IMR-90 (cell line): ENCODE measurements at regions not wholly inside any gene's neighbourhood (a gene's known extent, or its start where the extent isn't known, plus 50 kb on each side); places are given as distances from the start of the nearest gene placed in this dataset.

Source experiments
- ATAC-seq: fragments of 200-7000 bp; cut with Tn5 transposase; 2 replicates; pipeline ENCODE4 v1.9.1; 2020; ENCODE audit warnings: low read depth, mild to moderate bottlenecking, moderate library complexity
- BruUV-seq: library from RNA; stranded (reverse); fragments of 400-500 nt; replicated peaks from 2 replicates; lab custom pipeline; 2021; lab: Mats Ljungman, UMichigan
- CTCF ChIA-PET: fragments of 300-600 bp; formaldehyde crosslinking; extraction: SDS; loops from one replicate; lab custom pipeline; 2021; ENCODE audit warnings: antibody characterized with exemption; lab: Yijun Ruan, JAX
- POLR2A ChIA-PET: fragments of 300-600 bp; sonication (Branson Sonifier 250); formaldehyde crosslinking; loops from one replicate; lab custom pipeline; 2022; ENCODE audit warnings: antibody characterized with exemption; ENCODE audit not compliant: unreplicated experiment; lab: Charles Lee
- DNase-seq: peaks from one replicate; pipeline ENCODE4 v3.0.0; 2013
- H2AFZ ChIP-seq: replicated peaks from 2 replicates; pipeline ENCODE3; 2013; ENCODE audit warnings: low read length, mild to moderate bottlenecking; ENCODE audit not compliant: poor library complexity
- H2AK5ac ChIP-seq: 2 replicates; pipeline ENCODE4 v1.6.1; 2013; ENCODE audit warnings: low read depth, low read length, inconsistent platforms
- H2AK9ac ChIP-seq: replicated peaks from 2 replicates; pipeline ENCODE3; 2013; ENCODE audit warnings: mild to moderate bottlenecking, low read depth, low read length, moderate library complexity; ENCODE audit not compliant: poor library complexity
- H2BK120ac ChIP-seq: 2 replicates; pipeline ENCODE4 v1.6.1; 2013; ENCODE audit warnings: low read depth, low read length, inconsistent platforms
- H2BK15ac ChIP-seq: 3 replicates; pipeline ENCODE4 v1.6.1; 2013; ENCODE audit warnings: low read depth, low read length, inconsistent platforms
- H2BK20ac ChIP-seq: 2 replicates; pipeline ENCODE4 v1.6.1; 2013; ENCODE audit warnings: low read depth, mild to moderate bottlenecking, inconsistent platforms, low read length, moderate library complexity
- H2BK5ac ChIP-seq: 2 replicates; pipeline ENCODE4 v1.6.1; 2013; ENCODE audit warnings: mild to moderate bottlenecking, low read depth, low read length, inconsistent platforms; ENCODE audit not compliant: poor library complexity, severe bottlenecking
- H3K14ac ChIP-seq: replicated peaks from 2 replicates; pipeline ENCODE4 v1.6.1; 2013; ENCODE audit warnings: low read depth, low read length, inconsistent platforms
- H3K18ac ChIP-seq: 2 replicates; pipeline ENCODE4 v1.6.1; 2013; ENCODE audit warnings: low read depth, low read length, control low read depth
- H3K23ac ChIP-seq: 2 replicates; pipeline ENCODE4 v1.6.1; 2013; ENCODE audit warnings: low read depth, low read length, inconsistent platforms
- H3K27ac ChIP-seq: 2 replicates; pipeline ENCODE4 v1.5.1; 2013; ENCODE audit warnings: mild to moderate bottlenecking, control low read depth, low read length; ENCODE audit not compliant: insufficient read depth
- H3K27me3 ChIP-seq: 2 replicates; pipeline ENCODE4 v1.6.1; 2013; ENCODE audit warnings: low read length; ENCODE audit not compliant: control insufficient read depth, insufficient read depth
- H3K36me3 ChIP-seq: 2 replicates; pipeline ENCODE4 v1.6.1; 2013; ENCODE audit warnings: low read length, mixed read lengths; ENCODE audit not compliant: control insufficient read depth, insufficient read depth
- H3K4ac ChIP-seq: 2 replicates; pipeline ENCODE4 v1.6.1; 2013; ENCODE audit warnings: low read depth, low read length, inconsistent platforms
- H3K4me1 ChIP-seq: 2 replicates; pipeline ENCODE4 v1.6.1; 2013; ENCODE audit warnings: low read length, mixed read lengths; ENCODE audit not compliant: control insufficient read depth, insufficient read depth
- H3K4me2 ChIP-seq: 2 replicates; pipeline ENCODE4 v1.6.1; 2013; ENCODE audit warnings: low read depth, mild to moderate bottlenecking, control low read depth, low read length, moderate library complexity
- H3K4me3 ChIP-seq: 2 replicates; pipeline ENCODE4 v1.5.1; 2013; ENCODE audit warnings: low read depth, mild to moderate bottlenecking, control low read depth, low read length, moderate library complexity; ENCODE audit not compliant: insufficient read depth
- H3K56ac ChIP-seq: 2 replicates; pipeline ENCODE4 v1.6.1; 2013; ENCODE audit warnings: low read length, inconsistent platforms; ENCODE audit not compliant: insufficient read depth; ENCODE audit errors: extremely low read depth
- H3K79me1 ChIP-seq, 2 experiments: 2 replicates each; pipeline ENCODE4 v1.6.1; 2013; ENCODE audit warnings: low read length in 2 of 2, inconsistent platforms in 1 of 2, low read depth in 1 of 2
- H3K9ac ChIP-seq: 2 replicates; pipeline ENCODE4 v1.6.1; 2013; ENCODE audit warnings: low read depth, low read length, control low read depth
- H3K9me1 ChIP-seq: 2 replicates; pipeline ENCODE4 v1.6.1; 2013; ENCODE audit warnings: low read length, inconsistent platforms; ENCODE audit not compliant: insufficient read depth
- H3K9me3 ChIP-seq: 2 replicates; pipeline ENCODE4 v1.6.1; 2013; ENCODE audit warnings: low read length; ENCODE audit not compliant: control insufficient read depth, insufficient read depth
- H4K20me1 ChIP-seq: 2 replicates; pipeline ENCODE4 v1.6.1; 2013; ENCODE audit warnings: low read length, inconsistent platforms; ENCODE audit not compliant: insufficient read depth
- H4K5ac ChIP-seq: 2 replicates; pipeline ENCODE4 v1.6.1; 2013; ENCODE audit warnings: mild to moderate bottlenecking, low read depth, low read length, control low read depth
- H4K8ac ChIP-seq, 2 experiments: 2 replicates each; pipeline ENCODE4 v1.6.1; 2013; ENCODE audit warnings: low read depth in 2 of 2, low read length in 2 of 2, control low read depth in 1 of 2, inconsistent platforms in 1 of 2
- H4K91ac ChIP-seq: 2 replicates; pipeline ENCODE4 v1.6.1; 2013; ENCODE audit warnings: low read depth, low read length, inconsistent platforms; ENCODE audit not compliant: insufficient read depth
- BHLHE40 ChIP-seq: fragments of 150-350 bp; IDR thresholded peaks from 2 replicates; pipeline ENCODE4 v1.6.1; 2016; ENCODE audit warnings: mild to moderate bottlenecking, low read depth, low read length
- CEBPB ChIP-seq: IDR thresholded peaks from 2 replicates; pipeline ENCODE4 v1.6.1; 2012; ENCODE audit warnings: low read depth, low read length, improper control_type of control experiment
- CHD1 ChIP-seq: IDR thresholded peaks from 2 replicates; pipeline ENCODE4 v1.6.1; 2012; ENCODE audit warnings: low read depth, low read length, improper control_type of control experiment
- FOS ChIP-seq: fragments of 150-350 bp; IDR thresholded peaks from 2 replicates; pipeline ENCODE4 v1.6.1; 2016; ENCODE audit warnings: low read depth, low read length
- MAFK ChIP-seq: IDR thresholded peaks from 2 replicates; pipeline ENCODE4 v1.6.1; 2012; ENCODE audit warnings: low read depth, low read length, improper control_type of control experiment
- MAZ ChIP-seq: IDR thresholded peaks from 2 replicates; pipeline ENCODE4 v1.6.1; 2012; ENCODE audit warnings: low read depth, mild to moderate bottlenecking, low read length, improper control_type of control experiment, moderate library complexity, borderline replicate concordance
- MXI1 ChIP-seq: IDR thresholded peaks from 2 replicates; pipeline ENCODE4 v1.6.1; 2012; ENCODE audit warnings: low read depth, mild to moderate bottlenecking, low read length, moderate library complexity, borderline replicate concordance
- NFE2L2 ChIP-seq: fragments of 150-350 bp; IDR thresholded peaks from 2 replicates; pipeline ENCODE4 v1.6.1; 2016; ENCODE audit warnings: low read depth, mild to moderate bottlenecking, low read length
- POLR2A ChIP-seq: IDR thresholded peaks from 2 replicates; pipeline ENCODE4 v1.6.1; 2012; ENCODE audit warnings: mild to moderate bottlenecking, low read depth, low read length
- RAD21 ChIP-seq: IDR thresholded peaks from 2 replicates; pipeline ENCODE4 v1.6.1; 2012; ENCODE audit warnings: low read length, improper control_type of control experiment
- RCOR1 ChIP-seq: IDR thresholded peaks from 2 replicates; pipeline ENCODE4 v1.6.1; 2012; ENCODE audit warnings: mild to moderate bottlenecking, low read length, improper control_type of control experiment; ENCODE audit not compliant: insufficient replicate concordance
- RFX5 ChIP-seq: IDR thresholded peaks from 2 replicates; pipeline ENCODE4 v1.8.0; 2012; ENCODE audit warnings: low read depth, mild to moderate bottlenecking, low read length, moderate library complexity
- SMC3 ChIP-seq: fragments of 150-350 bp; IDR thresholded peaks from 2 replicates; pipeline ENCODE4 v1.6.1; 2016; ENCODE audit warnings: low read depth, mild to moderate bottlenecking, antibody characterized with exemption, low read length, moderate library complexity
- WGBS, 2 experiments: methylation state at CpG; one replicate each; pipeline versions ENCODE4 v1.1.5 to v1.1.7; 2013; ENCODE audit warnings: missing lambda C conversion rate in 2 of 2; ENCODE audit not compliant: insufficient read length in 1 of 2; ENCODE audit errors: extremely low coverage in 2 of 2; 5-methylcytosine and 5-hydroxymethylcytosine counted together
- dilution Hi-C: fragments of 300-500 bp; cut with HindIII; formaldehyde crosslinking; loops from one replicate; pipeline ENCODE4 v1.14.3; 2018; ENCODE audit warnings: low sequenced_read_pairs; ENCODE audit not compliant: unreplicated experiment
- in situ Hi-C: fragments of 300-500 bp; cut with MboI; formaldehyde crosslinking; loops from 3 replicates; pipeline ENCODE4 v1.14.3; 2019; ENCODE audit warnings: low sequenced_read_pairs, inconsistent platforms, mixed read lengths
- intact Hi-C: fragments of 100-400 bp; cut with micrococcal nuclease; formaldehyde crosslinking; loops from 2 replicates; pipeline ENCODE4 v1.10.0; 2022
- TF ChIP-seq, protein P1 (sequence below): fragments of 150-350 bp; IDR thresholded peaks from 2 replicates; pipeline ENCODE4 v1.6.1; 2016; ENCODE audit warnings: low read depth, mild to moderate bottlenecking, low read length, moderate library complexity, borderline replicate concordance
- TF ChIP-seq, protein P2 (sequence below): fragments of 150-350 bp; IDR thresholded peaks from 2 replicates; pipeline ENCODE4 v1.6.1; 2017; ENCODE audit warnings: mild to moderate bottlenecking, antibody characterized with exemption, low read length, low read depth
- TF ChIP-seq, protein P3 (sequence below): conservative IDR thresholded peaks from 2 replicates; pipeline ENCODE4 v1.5.1; 2012; ENCODE audit warnings: mild to moderate bottlenecking, low read depth, low read length, improper control_type of control experiment

DNA sequence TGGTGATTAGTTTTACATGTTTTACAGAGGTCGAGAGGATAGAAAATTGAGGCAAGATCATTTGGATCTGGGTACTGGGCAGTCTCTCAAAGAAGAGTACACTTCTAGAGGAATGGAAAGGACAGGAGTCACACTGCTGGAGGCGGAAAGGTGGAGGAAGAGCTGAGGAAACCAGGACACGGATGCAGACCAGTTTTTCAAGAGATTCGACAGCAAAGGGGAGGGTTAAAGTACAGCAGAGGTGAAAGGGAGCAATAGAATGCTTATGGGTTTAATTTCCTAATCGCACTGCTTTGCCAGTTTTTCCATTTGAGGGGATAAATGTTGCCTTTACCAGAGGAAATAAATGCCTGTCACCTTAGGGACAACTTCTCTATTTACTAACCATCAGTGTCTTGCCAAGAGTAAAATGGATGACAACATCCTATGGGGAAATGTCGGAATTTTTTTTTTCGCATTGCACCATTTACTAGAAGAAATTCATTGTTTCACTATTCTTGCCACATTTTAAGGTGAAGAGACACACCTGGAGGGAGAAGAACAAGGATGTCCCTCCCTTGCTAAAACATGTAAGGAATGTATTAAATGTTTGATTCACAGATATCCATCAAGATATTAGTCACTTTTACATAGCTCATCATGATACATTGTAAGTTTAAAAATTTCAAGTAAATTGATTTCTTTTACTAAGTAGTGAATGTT, 226.6 kb downstream of the COL12A1 start:
- CTCF ChIA-PET, result no interaction called here

More for the DNA sequence above, 226.6 kb downstream of the COL12A1 start:
- ATAC-seq (no peak), DNase-seq (no peak)
- Histone ChIP-seq H4K20me1 (no peaks in the 10 kb centered on the region), H3K27ac (no peak overlapping the region), H2BK120ac (no peak overlapping the region), H3K14ac (no peak overlapping the region), H3K23ac (no peak overlapping the region), H3K9me3 (no peaks in the 10 kb centered on the region), H3K18ac (no peak overlapping the region), H2AK9ac (no peak overlapping the region), H4K8ac (no peak overlapping the region), H3K4me2 (no peak overlapping the region), H3K79me1 (no peaks in the 10 kb centered on the region), H3K4me1 (no peaks in the 10 kb centered on the region), H2BK15ac (no peak overlapping the region), H3K4ac (no peak overlapping the region), H2AFZ (no peak overlapping the region), H3K9me1 (no peaks in the 10 kb centered on the region), H3K4me3 (no peak overlapping the region), H4K91ac (no peak overlapping the region), H3K56ac (no peak overlapping the region), H2BK20ac (no peak overlapping the region), H3K27me3 (no peaks in the 10 kb centered on the region), H3K9ac (no peak overlapping the region), H3K36me3 (no peaks in the 10 kb centered on the region), H2AK5ac (no peak overlapping the region), H2BK5ac (no peak overlapping the region), H4K5ac (no peak overlapping the region)
- no TSS peak for BruUV-seq
- in situ Hi-C loops, result no loop called here
- POLR2A ChIA-PET, result no interaction called here
- WGBS, 2 experiments, result 94% methylated on average over 2 of the region's 7 CpGs; no CpG with 5 or more reads in 1 of the 2 experiments
- no peak for TF ChIP-seq NFE2L2
- TF ChIP-seq POLR2A, result no peak
- no peak for TF ChIP-seq CHD1
- TF ChIP-seq MXI1, result no peak
- TF ChIP-seq MAFK, result no peak
- TF ChIP-seq CEBPB, result no peak
- TF ChIP-seq RFX5, result no peak
- TF ChIP-seq SMC3, result no peak
- TF ChIP-seq, protein P1, sequence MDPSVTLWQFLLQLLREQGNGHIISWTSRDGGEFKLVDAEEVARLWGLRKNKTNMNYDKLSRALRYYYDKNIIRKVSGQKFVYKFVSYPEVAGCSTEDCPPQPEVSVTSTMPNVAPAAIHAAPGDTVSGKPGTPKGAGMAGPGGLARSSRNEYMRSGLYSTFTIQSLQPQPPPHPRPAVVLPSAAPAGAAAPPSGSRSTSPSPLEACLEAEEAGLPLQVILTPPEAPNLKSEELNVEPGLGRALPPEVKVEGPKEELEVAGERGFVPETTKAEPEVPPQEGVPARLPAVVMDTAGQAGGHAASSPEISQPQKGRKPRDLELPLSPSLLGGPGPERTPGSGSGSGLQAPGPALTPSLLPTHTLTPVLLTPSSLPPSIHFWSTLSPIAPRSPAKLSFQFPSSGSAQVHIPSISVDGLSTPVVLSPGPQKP, result no peak
- TF ChIP-seq MAZ, result no peak
- TF ChIP-seq RAD21, result no peak
- TF ChIP-seq, protein P2, sequence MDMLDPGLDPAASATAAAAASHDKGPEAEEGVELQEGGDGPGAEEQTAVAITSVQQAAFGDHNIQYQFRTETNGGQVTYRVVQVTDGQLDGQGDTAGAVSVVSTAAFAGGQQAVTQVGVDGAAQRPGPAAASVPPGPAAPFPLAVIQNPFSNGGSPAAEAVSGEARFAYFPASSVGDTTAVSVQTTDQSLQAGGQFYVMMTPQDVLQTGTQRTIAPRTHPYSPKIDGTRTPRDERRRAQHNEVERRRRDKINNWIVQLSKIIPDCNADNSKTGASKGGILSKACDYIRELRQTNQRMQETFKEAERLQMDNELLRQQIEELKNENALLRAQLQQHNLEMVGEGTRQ, result no peak
- TF ChIP-seq, protein P3, sequence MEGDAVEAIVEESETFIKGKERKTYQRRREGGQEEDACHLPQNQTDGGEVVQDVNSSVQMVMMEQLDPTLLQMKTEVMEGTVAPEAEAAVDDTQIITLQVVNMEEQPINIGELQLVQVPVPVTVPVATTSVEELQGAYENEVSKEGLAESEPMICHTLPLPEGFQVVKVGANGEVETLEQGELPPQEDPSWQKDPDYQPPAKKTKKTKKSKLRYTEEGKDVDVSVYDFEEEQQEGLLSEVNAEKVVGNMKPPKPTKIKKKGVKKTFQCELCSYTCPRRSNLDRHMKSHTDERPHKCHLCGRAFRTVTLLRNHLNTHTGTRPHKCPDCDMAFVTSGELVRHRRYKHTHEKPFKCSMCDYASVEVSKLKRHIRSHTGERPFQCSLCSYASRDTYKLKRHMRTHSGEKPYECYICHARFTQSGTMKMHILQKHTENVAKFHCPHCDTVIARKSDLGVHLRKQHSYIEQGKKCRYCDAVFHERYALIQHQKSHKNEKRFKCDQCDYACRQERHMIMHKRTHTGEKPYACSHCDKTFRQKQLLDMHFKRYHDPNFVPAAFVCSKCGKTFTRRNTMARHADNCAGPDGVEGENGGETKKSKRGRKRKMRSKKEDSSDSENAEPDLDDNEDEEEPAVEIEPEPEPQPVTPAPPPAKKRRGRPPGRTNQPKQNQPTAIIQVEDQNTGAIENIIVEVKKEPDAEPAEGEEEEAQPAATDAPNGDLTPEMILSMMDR, result no peak
- TF ChIP-seq FOS, result no peak
- no peak for TF ChIP-seq RCOR1
- TF ChIP-seq BHLHE40, result no peak
- dilution Hi-C loops, result no loop called here
- intact Hi-C loops, result no loop called here
